Neural cell (in vitro differentiated cells): ENCODE measurements at regions not wholly inside any gene's neighbourhood (a gene's known extent, or its start where the extent isn't known, plus 50 kb on each side); places are given as distances from the start of the nearest gene placed in this dataset.

Source experiments
- H2AFZ ChIP-seq: fragments of 200-600, 300-800 bp; sonication (generic), shearing (Covaris generic); 2 replicates; pipeline ENCODE4 v1.6.0; 2014; ENCODE audit warnings: low read depth, mild to moderate bottlenecking, antibody characterized with exemption, low read length, moderate library complexity
- H3F3A ChIP-seq: fragments of 200-600 bp; shearing (Covaris generic); 2 replicates; pipeline ENCODE4 v1.6.1; 2016; ENCODE audit warnings: mild to moderate bottlenecking, moderate library complexity, mixed read lengths, antibody characterized with exemption, low read length; ENCODE audit not compliant: insufficient read depth, poor library complexity, severe bottlenecking
- H3K27ac ChIP-seq: fragments of 200-600, 300-800 bp; sonication (generic), shearing (Covaris generic); 2 replicates; pipeline ENCODE4 v1.5.1; 2014; ENCODE audit warnings: mild to moderate bottlenecking, low read length, moderate library complexity
- H3K27me3 ChIP-seq: fragments of 300-800, 200-600 bp; sonication (generic), shearing (Covaris generic); 2 replicates; pipeline ENCODE4 v1.6.0; 2014; ENCODE audit warnings: mild to moderate bottlenecking, low read depth, low read length, moderate library complexity; ENCODE audit not compliant: insufficient read depth
- H3K36me3 ChIP-seq: fragments of 300-800, 200-600 bp; sonication (generic), shearing (Covaris generic); 2 replicates; pipeline ENCODE4 v1.5.1; 2014; ENCODE audit warnings: mild to moderate bottlenecking, antibody characterized with exemption, low read length, moderate library complexity; ENCODE audit not compliant: insufficient read depth
- H3K4me2 ChIP-seq: fragments of 300-800, 200-600 bp; sonication (generic), shearing (Covaris generic); 2 replicates; pipeline ENCODE4 v1.6.0; 2014; ENCODE audit warnings: mild to moderate bottlenecking, low read length
- H3K4me3 ChIP-seq: fragments of 300-800, 200-600 bp; sonication (generic), shearing (Covaris generic); 2 replicates; pipeline ENCODE4 v1.5.1; 2014; ENCODE audit warnings: mild to moderate bottlenecking, low read length, moderate library complexity
- H3K79me2 ChIP-seq: fragments of 200-600 bp; shearing (Covaris generic); replicated peaks from 2 replicates; pipeline ENCODE4 v1.6.0; 2014; ENCODE audit warnings: mild to moderate bottlenecking, low read length, moderate library complexity; ENCODE audit not compliant: insufficient read depth
- H3K9ac ChIP-seq: fragments of 300-800, 200-600 bp; sonication (generic), shearing (Covaris generic); 2 replicates; pipeline ENCODE4 v1.6.1; 2016; ENCODE audit warnings: mild to moderate bottlenecking, low read length, mixed read lengths
- H3K9me2 ChIP-seq: fragments of 200-600 bp; shearing (Covaris generic); 2 replicates; pipeline ENCODE4 v1.6.1; 2016; ENCODE audit warnings: mild to moderate bottlenecking, low read length, mixed read lengths; ENCODE audit not compliant: insufficient read depth
- H3K9me3 ChIP-seq: fragments of 200-600, 300-800 bp; sonication (generic), shearing (Covaris generic); 2 replicates; pipeline ENCODE4 v1.6.1; 2016; ENCODE audit warnings: mild to moderate bottlenecking, mixed run types, low read length, moderate library complexity, mixed read lengths
- H4K20me1 ChIP-seq: fragments of 200-600 bp; shearing (Covaris generic); 2 replicates; pipeline ENCODE4 v1.6.1; 2016; ENCODE audit warnings: mild to moderate bottlenecking, mixed run types; ENCODE audit not compliant: insufficient read depth
- EP300 ChIP-seq: fragments of 450-650 bp; conservative IDR thresholded peaks from 2 replicates; pipeline ENCODE4 v1.6.1; 2014; ENCODE audit warnings: antibody characterized with exemption, mild to moderate bottlenecking, moderate library complexity; ENCODE audit not compliant: poor library complexity, severe bottlenecking
- EZH2 ChIP-seq: fragments of 200-600, 300-800 bp; shearing (Covaris generic), sonication (generic); IDR thresholded peaks from 2 replicates; pipeline ENCODE4 v1.6.1; 2014; ENCODE audit warnings: antibody characterized with exemption, low read length, borderline replicate concordance, mild to moderate bottlenecking; ENCODE audit not compliant: insufficient read depth, poor library complexity, severe bottlenecking
- MXI1 ChIP-seq: fragments of 450-650 bp; conservative IDR thresholded peaks from 2 replicates; pipeline ENCODE4 v1.6.1; 2014; ENCODE audit warnings: antibody characterized with exemption, mild to moderate bottlenecking; ENCODE audit not compliant: poor library complexity, severe bottlenecking
- POLR2AphosphoS5 ChIP-seq: IDR thresholded peaks from 2 replicates; pipeline ENCODE4 v1.6.1; 2012
- RAD21 ChIP-seq: fragments of 450-650 bp; conservative IDR thresholded peaks from 2 replicates; pipeline ENCODE4 v1.6.1; 2014; ENCODE audit warnings: antibody characterized with exemption, mild to moderate bottlenecking, moderate library complexity
- SMC3 ChIP-seq: fragments of 450-650 bp; conservative IDR thresholded peaks from 2 replicates; pipeline ENCODE4 v1.6.1; 2014; ENCODE audit warnings: antibody characterized with exemption, mild to moderate bottlenecking, moderate library complexity; ENCODE audit not compliant: poor library complexity
- TAF1 ChIP-seq: IDR thresholded peaks from 2 replicates; pipeline ENCODE4 v1.6.1; 2012; ENCODE audit warnings: low read depth
- TF ChIP-seq, protein P1 (sequence below): IDR thresholded peaks from 2 replicates; pipeline ENCODE4 v1.6.1; 2012; ENCODE audit warnings: borderline replicate concordance
- TF ChIP-seq, protein P2 (sequence below): fragments of 450-650 bp; IDR thresholded peaks from 2 replicates; pipeline ENCODE4 v1.5.1; 2014; ENCODE audit warnings: antibody characterized with exemption, mild to moderate bottlenecking, moderate library complexity; ENCODE audit not compliant: poor library complexity, severe bottlenecking

DNA sequence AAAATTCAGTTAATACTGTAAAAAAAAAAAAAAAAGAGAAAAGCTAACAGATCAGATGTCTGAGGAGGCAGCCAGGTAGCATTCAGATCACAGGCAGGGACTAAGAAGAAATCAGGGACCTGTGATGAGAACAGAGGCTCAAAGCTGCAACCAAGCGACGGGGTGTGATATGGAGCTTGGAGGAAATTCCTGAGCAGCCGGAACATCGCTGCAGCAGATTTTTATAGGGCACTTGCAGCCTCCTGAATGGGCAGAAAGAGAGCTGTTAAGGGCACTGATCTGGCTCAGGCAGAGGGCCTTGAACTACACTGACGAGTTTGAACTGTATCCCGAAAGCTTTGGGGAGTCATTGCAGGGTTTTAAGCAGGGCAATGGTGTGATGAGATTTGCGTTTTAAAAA lies 315.4 kb downstream of the ADGRL2 start:
- no peak overlapping the region for H2AFZ ChIP-seq
- H3K4me2 ChIP-seq = no peak overlapping the region
- H3K79me2 ChIP-seq = no peaks in the 10 kb centered on the region
- H4K20me1 ChIP-seq = no peaks in the 10 kb centered on the region
- TF ChIP-seq, protein P1, sequence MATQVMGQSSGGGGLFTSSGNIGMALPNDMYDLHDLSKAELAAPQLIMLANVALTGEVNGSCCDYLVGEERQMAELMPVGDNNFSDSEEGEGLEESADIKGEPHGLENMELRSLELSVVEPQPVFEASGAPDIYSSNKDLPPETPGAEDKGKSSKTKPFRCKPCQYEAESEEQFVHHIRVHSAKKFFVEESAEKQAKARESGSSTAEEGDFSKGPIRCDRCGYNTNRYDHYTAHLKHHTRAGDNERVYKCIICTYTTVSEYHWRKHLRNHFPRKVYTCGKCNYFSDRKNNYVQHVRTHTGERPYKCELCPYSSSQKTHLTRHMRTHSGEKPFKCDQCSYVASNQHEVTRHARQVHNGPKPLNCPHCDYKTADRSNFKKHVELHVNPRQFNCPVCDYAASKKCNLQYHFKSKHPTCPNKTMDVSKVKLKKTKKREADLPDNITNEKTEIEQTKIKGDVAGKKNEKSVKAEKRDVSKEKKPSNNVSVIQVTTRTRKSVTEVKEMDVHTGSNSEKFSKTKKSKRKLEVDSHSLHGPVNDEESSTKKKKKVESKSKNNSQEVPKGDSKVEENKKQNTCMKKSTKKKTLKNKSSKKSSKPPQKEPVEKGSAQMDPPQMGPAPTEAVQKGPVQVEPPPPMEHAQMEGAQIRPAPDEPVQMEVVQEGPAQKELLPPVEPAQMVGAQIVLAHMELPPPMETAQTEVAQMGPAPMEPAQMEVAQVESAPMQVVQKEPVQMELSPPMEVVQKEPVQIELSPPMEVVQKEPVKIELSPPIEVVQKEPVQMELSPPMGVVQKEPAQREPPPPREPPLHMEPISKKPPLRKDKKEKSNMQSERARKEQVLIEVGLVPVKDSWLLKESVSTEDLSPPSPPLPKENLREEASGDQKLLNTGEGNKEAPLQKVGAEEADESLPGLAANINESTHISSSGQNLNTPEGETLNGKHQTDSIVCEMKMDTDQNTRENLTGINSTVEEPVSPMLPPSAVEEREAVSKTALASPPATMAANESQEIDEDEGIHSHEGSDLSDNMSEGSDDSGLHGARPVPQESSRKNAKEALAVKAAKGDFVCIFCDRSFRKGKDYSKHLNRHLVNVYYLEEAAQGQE = no peak
- TF ChIP-seq POLR2AphosphoS5 (no peak), TAF1 (no peak), MXI1 (no peak)
- TF ChIP-seq, protein P2, sequence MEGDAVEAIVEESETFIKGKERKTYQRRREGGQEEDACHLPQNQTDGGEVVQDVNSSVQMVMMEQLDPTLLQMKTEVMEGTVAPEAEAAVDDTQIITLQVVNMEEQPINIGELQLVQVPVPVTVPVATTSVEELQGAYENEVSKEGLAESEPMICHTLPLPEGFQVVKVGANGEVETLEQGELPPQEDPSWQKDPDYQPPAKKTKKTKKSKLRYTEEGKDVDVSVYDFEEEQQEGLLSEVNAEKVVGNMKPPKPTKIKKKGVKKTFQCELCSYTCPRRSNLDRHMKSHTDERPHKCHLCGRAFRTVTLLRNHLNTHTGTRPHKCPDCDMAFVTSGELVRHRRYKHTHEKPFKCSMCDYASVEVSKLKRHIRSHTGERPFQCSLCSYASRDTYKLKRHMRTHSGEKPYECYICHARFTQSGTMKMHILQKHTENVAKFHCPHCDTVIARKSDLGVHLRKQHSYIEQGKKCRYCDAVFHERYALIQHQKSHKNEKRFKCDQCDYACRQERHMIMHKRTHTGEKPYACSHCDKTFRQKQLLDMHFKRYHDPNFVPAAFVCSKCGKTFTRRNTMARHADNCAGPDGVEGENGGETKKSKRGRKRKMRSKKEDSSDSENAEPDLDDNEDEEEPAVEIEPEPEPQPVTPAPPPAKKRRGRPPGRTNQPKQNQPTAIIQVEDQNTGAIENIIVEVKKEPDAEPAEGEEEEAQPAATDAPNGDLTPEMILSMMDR = no peak
- no peaks in the 10 kb centered on the region for H3K9me2 ChIP-seq
- H3F3A ChIP-seq = no peaks in the 10 kb centered on the region
- H3K36me3 ChIP-seq = no peaks in the 10 kb centered on the region
- no peak overlapping the region for H3K9ac ChIP-seq
- H3K27ac ChIP-seq = no peak overlapping the region
- no peak overlapping the region for H3K4me3 ChIP-seq
- H3K9me3 ChIP-seq = no peaks in the 10 kb centered on the region
- no peaks in the 10 kb centered on the region for H3K27me3 ChIP-seq

DNA sequence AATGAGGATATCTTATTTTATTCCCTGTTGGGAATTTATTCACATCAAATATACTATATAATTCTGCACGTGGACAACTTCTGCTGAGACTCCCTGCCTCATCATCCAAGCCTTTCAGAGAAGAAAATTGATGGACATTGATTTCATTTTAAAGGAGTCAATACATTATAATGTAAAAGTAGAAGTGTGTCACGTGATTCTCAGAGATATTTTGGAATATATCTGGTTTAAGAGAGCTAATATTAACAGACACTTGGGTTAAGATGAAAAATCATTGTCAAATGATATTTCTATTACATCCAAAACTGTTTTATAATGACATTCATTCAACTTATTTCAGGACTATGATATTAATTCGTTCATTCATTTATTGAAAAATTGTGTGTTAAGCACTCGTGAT lies 314.2 kb downstream of the ADGRL2 start:
- no peak overlapping the region for H2AFZ ChIP-seq
- TF ChIP-seq EZH2 = no peak
- TF ChIP-seq RAD21 = no peak
- TF ChIP-seq SMC3 = no peak
- H3K9ac ChIP-seq = no peak overlapping the region

DNA sequence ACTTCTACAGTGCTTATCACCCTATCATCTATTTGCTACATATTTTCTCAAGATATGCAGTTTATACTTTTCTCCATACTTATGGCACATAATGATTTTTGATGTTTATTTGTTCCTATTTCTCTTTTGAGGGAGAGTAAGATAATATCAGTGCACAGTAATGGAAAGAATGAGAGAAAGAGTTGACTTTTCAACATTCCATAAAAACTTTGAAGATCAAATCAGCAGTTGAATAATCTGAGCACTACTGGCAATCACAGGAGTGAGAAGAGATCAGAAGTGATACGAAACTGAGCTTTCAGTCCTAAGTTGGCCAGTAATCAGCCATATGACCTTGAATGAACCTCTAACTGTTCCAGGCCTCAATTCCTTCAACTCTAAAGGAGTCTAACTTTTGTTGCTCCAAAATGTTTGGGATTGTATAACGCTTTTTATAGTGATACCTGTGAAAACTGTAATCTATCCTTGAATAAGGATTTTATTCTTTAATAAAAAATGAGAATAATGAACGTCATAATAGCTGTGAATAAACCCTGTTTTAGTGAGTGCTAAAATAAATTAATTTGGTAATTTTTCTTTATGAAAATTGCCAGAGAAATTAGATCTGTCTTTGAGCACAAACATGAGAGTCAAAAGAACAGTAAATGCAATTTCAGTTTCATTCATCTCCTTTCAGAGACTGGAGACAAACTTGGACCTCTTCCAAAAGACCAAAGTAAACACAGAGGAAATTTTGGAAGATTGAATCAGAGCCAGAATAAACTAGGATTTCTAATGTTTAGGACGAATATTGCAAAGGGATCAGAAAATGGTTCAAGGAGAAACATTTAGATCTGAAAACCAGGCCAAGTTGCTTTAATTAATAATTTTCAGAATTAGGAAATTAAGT lies 309.9 kb downstream of the ADGRL2 start:
- H3K9me2 ChIP-seq = no peaks in the 10 kb centered on the region
- no peak overlapping the region for H2AFZ ChIP-seq
- H4K20me1 ChIP-seq = no peaks in the 10 kb centered on the region
- H3K36me3 ChIP-seq = no peaks in the 10 kb centered on the region
- no peaks in the 10 kb centered on the region for H3K9me3 ChIP-seq
- H3F3A ChIP-seq = no peaks in the 10 kb centered on the region
- H3K9ac ChIP-seq = no peak overlapping the region
- H3K4me3 ChIP-seq = no peak overlapping the region
- no peak overlapping the region for H3K4me2 ChIP-seq
- H3K27me3 ChIP-seq = no peaks in the 10 kb centered on the region
- H3K79me2 ChIP-seq = no peaks in the 10 kb centered on the region
- no peak overlapping the region for H3K27ac ChIP-seq
- TF ChIP-seq EZH2 = no peak
- TF ChIP-seq MXI1 = no peak
- no peak for TF ChIP-seq EP300
- no peak for TF ChIP-seq SMC3
- TF ChIP-seq TAF1 = no peak
- TF ChIP-seq, protein P2 = no peak
- TF ChIP-seq, protein P1 = no peak
- TF ChIP-seq POLR2AphosphoS5 = no peak
- TF ChIP-seq RAD21 = no peak

More for the DNA sequence above, 314.2 kb downstream of the ADGRL2 start:
- H3K27ac ChIP-seq = no peak overlapping the region
- no peaks in the 10 kb centered on the region for H4K20me1 ChIP-seq
- H3F3A ChIP-seq = no peaks in the 10 kb centered on the region
- no peaks in the 10 kb centered on the region for H3K27me3 ChIP-seq
- H3K9me3 ChIP-seq = no peaks in the 10 kb centered on the region
- no peak overlapping the region for H3K4me2 ChIP-seq
- H3K36me3 ChIP-seq = no peaks in the 10 kb centered on the region
- H3K79me2 ChIP-seq = no peaks in the 10 kb centered on the region
- H3K9me2 ChIP-seq = no peaks in the 10 kb centered on the region
- H3K4me3 ChIP-seq = no peak overlapping the region
